Thyroid gland (tissue), 4 donors: ENCODE measurements at regions not wholly inside any gene's neighbourhood (a gene's known extent, or its start where the extent isn't known, plus 50 kb on each side); places are given as distances from the start of the nearest gene placed in this dataset.

Source experiments
- POLR2A ChIP-seq, 2 donors: fragments of 450-650 bp; IDR thresholded peaks; one replicate each; pipeline ENCODE4 v1.6.1; 2017; ENCODE audit warnings: antibody characterized with exemption in 2 of 2, mild to moderate bottlenecking in 2 of 2, moderate library complexity in 1 of 2
- TF ChIP-seq, protein P1 (sequence below), 6 experiments: fragments of 200-600 bp in 3 of 6; fragments of 450-650 bp in 3 of 6; sonication (generic) in 3 of 6; IDR thresholded peaks; one replicate each; pipeline ENCODE4 v1.5.1; 2016 to 2019; ENCODE audit warnings: antibody characterized with exemption in 6 of 6, mild to moderate bottlenecking in 2 of 6, inconsistent platforms in 1 of 6, moderate library complexity in 1 of 6

- TF ChIP-seq, protein P1, sequence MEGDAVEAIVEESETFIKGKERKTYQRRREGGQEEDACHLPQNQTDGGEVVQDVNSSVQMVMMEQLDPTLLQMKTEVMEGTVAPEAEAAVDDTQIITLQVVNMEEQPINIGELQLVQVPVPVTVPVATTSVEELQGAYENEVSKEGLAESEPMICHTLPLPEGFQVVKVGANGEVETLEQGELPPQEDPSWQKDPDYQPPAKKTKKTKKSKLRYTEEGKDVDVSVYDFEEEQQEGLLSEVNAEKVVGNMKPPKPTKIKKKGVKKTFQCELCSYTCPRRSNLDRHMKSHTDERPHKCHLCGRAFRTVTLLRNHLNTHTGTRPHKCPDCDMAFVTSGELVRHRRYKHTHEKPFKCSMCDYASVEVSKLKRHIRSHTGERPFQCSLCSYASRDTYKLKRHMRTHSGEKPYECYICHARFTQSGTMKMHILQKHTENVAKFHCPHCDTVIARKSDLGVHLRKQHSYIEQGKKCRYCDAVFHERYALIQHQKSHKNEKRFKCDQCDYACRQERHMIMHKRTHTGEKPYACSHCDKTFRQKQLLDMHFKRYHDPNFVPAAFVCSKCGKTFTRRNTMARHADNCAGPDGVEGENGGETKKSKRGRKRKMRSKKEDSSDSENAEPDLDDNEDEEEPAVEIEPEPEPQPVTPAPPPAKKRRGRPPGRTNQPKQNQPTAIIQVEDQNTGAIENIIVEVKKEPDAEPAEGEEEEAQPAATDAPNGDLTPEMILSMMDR (IDR thresholded peaks at IDR 0.05) = no peak
- TF ChIP-seq POLR2A (IDR thresholded peaks at IDR 0.05) = no peak
Observed at GRCh38 chr1:104380003-104380402, 630.3 kb downstream of the AMY1C start.
